ENCODE measurements at regions not wholly inside any gene's neighbourhood (a gene's known extent, or its start where the extent isn't known, plus 50 kb on each side); places are given as distances from the start of the nearest gene placed in this dataset.

- no peaks in the 10 kb centered on the region for H3K36me3 ChIP-seq (ENCODE audit: control insufficient read depth, insufficient read depth, low read length)
- no peak overlapping the region for H3K9ac ChIP-seq (ENCODE audit: insufficient read depth in 1 of 2, low read depth in 2 of 2, low read length in 2 of 2)
- FAIRE-seq = no peak
- no peaks in the 10 kb centered on the region for H3K4me1 ChIP-seq (replicated peaks in 1 of 2; ENCODE audit: control insufficient read depth in 2 of 2, insufficient read depth in 2 of 2, low read length in 2 of 2)
- H4K20me1 ChIP-seq (replicated peaks; ENCODE audit: control insufficient read depth, insufficient read depth, low read length) = no peaks in the 10 kb centered on the region
- ATAC-seq = no peak
- no peak overlapping the region for H3K27ac ChIP-seq (ENCODE audit: extremely low read depth, low read depth, low read length)
- H3K4me3 ChIP-seq = no peak overlapping the region
- H2AFZ ChIP-seq (ENCODE audit: low read depth, low read length) = no peak overlapping the region
- H3K4me2 ChIP-seq (ENCODE audit: insufficient read depth, low read length) = no peak overlapping the region
- ChIA-PET POLR2A (no interaction called here), CTCF (ENCODE audit: low intra/inter-chr PET ratio) (no interaction called here)
- BruUV-seq (replicated peaks) = no TSS peak
- H3K79me2 ChIP-seq (ENCODE audit: control insufficient read depth, insufficient read depth, low read length) = no peaks in the 10 kb centered on the region
- no peaks in the 10 kb centered on the region for H3K9me1 ChIP-seq (ENCODE audit: control insufficient read depth, insufficient read depth, low read length)
- 0% methylated on average over 2 of the region's 3 CpGs for WGBS (ENCODE audit: insufficient coverage, low coverage, missing lambda C conversion rate)
- in situ Hi-C loops (cut with MboI) = no loop called here
- H3K27me3 ChIP-seq (ENCODE audit: control insufficient read depth in 2 of 2, insufficient read depth in 2 of 2, low read length in 2 of 2) = no peaks in the 10 kb centered on the region
- no peaks in the 10 kb centered on the region for H3K9me3 ChIP-seq (replicated peaks; ENCODE audit: control insufficient read depth, insufficient read depth, low read depth, low read length)
- intact Hi-C loops (cut with micrococcal nuclease) = no loop called here
- no peak for DNase-seq (ENCODE audit: extremely low read depth in 1 of 4, low spot score in 3 of 4)
- TF ChIP-seq VEZF1 (CRISPR knock-in tag; IDR thresholded peaks at IDR 0.05) (no peak), CBX3 (IDR thresholded peaks at IDR 0.05; ENCODE audit: borderline replicate concordance in 1 of 2, low read length in 2 of 2) (no peak), ZNF282 (CRISPR knock-in tag; IDR thresholded peaks at IDR 0.05) (no peak), ZNF239 (CRISPR knock-in tag; IDR thresholded peaks at IDR 0.05) (no peak), NR0B1 (IDR thresholded peaks at IDR 0.05; ENCODE audit: partially characterized antibody) (no peak), MYBL2 (IDR thresholded peaks at IDR 0.05; ENCODE audit: low read depth) (no peak), MYBL2 (CRISPR knock-in tag; IDR thresholded peaks at IDR 0.05; ENCODE audit: borderline replicate concordance) (no peak), MTA3 (IDR thresholded peaks at IDR 0.05; ENCODE audit: borderline replicate concordance) (no peak), HMGXB4 (CRISPR knock-in tag; IDR thresholded peaks at IDR 0.05) (no peak), CHD4 (IDR thresholded peaks at IDR 0.05; ENCODE audit: insufficient read depth, insufficient replicate concordance, low read depth, low read length, poor library complexity, severe bottlenecking) (no peak), NCOA6 (IDR thresholded peaks at IDR 0.05) (no peak), ZNF311 (CRISPR knock-in tag; IDR thresholded peaks at IDR 0.05) (no peak), CEBPG (CRISPR knock-in tag; IDR thresholded peaks at IDR 0.05) (no peak), CEBPG (tag; conservative IDR thresholded peaks at IDR 0.05 in 1 of 2, IDR thresholded peaks at IDR 0.05 in 1 of 2) (no peak), RBM15 (IDR thresholded peaks at IDR 0.05; ENCODE audit: insufficient read depth, low read length) (no peak), ZNF277 (CRISPR knock-in tag; IDR thresholded peaks at IDR 0.05; ENCODE audit: borderline replicate concordance) (no peak)
Measured at GRCh38 chr3:116963802-116964201, 254.2 kb downstream of the TUSC7 start.

Data from K562 (cell line).